ENCODE measurements at regions not wholly inside any gene's neighbourhood (a gene's known extent, or its start where the extent isn't known, plus 50 kb on each side); places are given as distances from the start of the nearest gene placed in this dataset.

DNA sequence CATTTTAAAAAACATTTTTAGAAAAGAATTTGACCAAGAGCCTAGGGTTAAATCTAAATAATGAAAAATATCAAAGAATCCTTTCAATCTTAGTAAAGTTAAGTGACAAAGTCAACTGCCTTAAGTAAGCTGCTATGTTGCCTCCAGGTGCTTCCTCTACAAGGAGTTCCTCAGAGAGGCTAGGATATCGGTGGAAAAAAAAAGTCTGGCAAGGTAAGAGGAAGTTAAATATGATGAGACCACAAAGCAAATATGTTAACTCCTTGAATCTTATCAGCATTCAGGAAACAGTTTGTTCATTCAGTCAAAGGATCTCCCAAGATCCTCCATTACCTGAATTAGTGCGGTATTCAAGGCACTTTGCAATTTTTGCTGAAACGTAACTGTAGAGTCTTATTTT, 563.5 kb downstream of the PTPRC start:
- H3K18ac ChIP-seq (ENCODE audit: low read length): no peak overlapping the region
- H2AFZ ChIP-seq (ENCODE audit: low read length): no peak overlapping the region
- no peak overlapping the region for H3K4me2 ChIP-seq (ENCODE audit: insufficient read depth, low read length, poor library complexity, severe bottlenecking)
- H2BK12ac ChIP-seq (ENCODE audit: low read length): no peak overlapping the region
- H3K4me1 ChIP-seq (ENCODE audit: control insufficient read depth in 2 of 2, insufficient read depth in 1 of 2, low read depth in 1 of 2, low read length in 2 of 2): no peaks in the 10 kb centered on the region
- H2BK5ac ChIP-seq (ENCODE audit: low read length): no peak overlapping the region
- H2BK120ac ChIP-seq (ENCODE audit: low read depth, low read length): no peak overlapping the region
- no peak overlapping the region for H2AK5ac ChIP-seq (ENCODE audit: low read depth, low read length)
- no CpG with 5 or more reads among the region's 3 CpGs for WGBS, 2 donors (ENCODE audit: extremely low coverage in 2 of 2, insufficient read length in 2 of 2, insufficient replicate concordance in 1 of 2)
- H4K8ac ChIP-seq (ENCODE audit: low read depth, low read length): no peak overlapping the region
- no peak overlapping the region for H2BK15ac ChIP-seq (ENCODE audit: low read length)
- no peak overlapping the region for H3K9ac ChIP-seq (ENCODE audit: low read depth, low read length, poor library complexity)
- H3K4ac ChIP-seq (ENCODE audit: low read length): no peak overlapping the region
- no peaks in the 10 kb centered on the region for H3K36me3 ChIP-seq (replicated peaks in 1 of 2; ENCODE audit: control insufficient read depth in 2 of 2, insufficient read depth in 2 of 2, low read length in 2 of 2)
- H3K23ac ChIP-seq (ENCODE audit: low read depth, low read length, poor library complexity): no peak overlapping the region
- H3K79me1 ChIP-seq (ENCODE audit: low read depth, low read length): peaks cover 1% of the 10 kb centered on the region
- no peak overlapping the region for H3K14ac ChIP-seq (ENCODE audit: low read length)
- no peaks in the 10 kb centered on the region for H3K9me3 ChIP-seq (replicated peaks in 1 of 2; ENCODE audit: control insufficient read depth in 2 of 2, insufficient read depth in 1 of 2, low read depth in 1 of 2, low read length in 2 of 2)
- H3K27ac ChIP-seq (replicated peaks; ENCODE audit: low read length): no peak overlapping the region
- H3K27me3 ChIP-seq (ENCODE audit: control insufficient read depth in 3 of 3, insufficient read depth in 3 of 3, low read depth in 1 of 3, low read length in 3 of 3): no peaks in the 10 kb centered on the region
- no peak overlapping the region for H4K91ac ChIP-seq (ENCODE audit: low read depth, low read length, poor library complexity)
- no peak for DNase-seq (ENCODE audit: low spot score)
- H3K4me3 ChIP-seq (ENCODE audit: low read length in 2 of 2): no peak overlapping the region

- Histone ChIP-seq H3K18ac (ENCODE audit: low read length) (no peak overlapping the region), H3K9me3 (replicated peaks in 1 of 2; ENCODE audit: control insufficient read depth in 2 of 2, insufficient read depth in 1 of 2, low read depth in 1 of 2, low read length in 2 of 2) (no peaks in the 10 kb centered on the region), H3K36me3 (replicated peaks in 1 of 2; ENCODE audit: control insufficient read depth in 2 of 2, insufficient read depth in 2 of 2, low read length in 2 of 2) (no peaks in the 10 kb centered on the region), H3K9ac (ENCODE audit: low read depth, low read length, poor library complexity) (no peak overlapping the region), H3K27ac (replicated peaks; ENCODE audit: low read length) (no peak overlapping the region), H3K14ac (ENCODE audit: low read length) (no peak overlapping the region), H4K8ac (ENCODE audit: low read depth, low read length) (no peak overlapping the region), H3K27me3 (ENCODE audit: control insufficient read depth in 3 of 3, insufficient read depth in 3 of 3, low read depth in 1 of 3, low read length in 3 of 3) (no peaks in the 10 kb centered on the region), H3K4ac (ENCODE audit: low read length) (no peak overlapping the region), H4K91ac (ENCODE audit: low read depth, low read length, poor library complexity) (no peak overlapping the region), H2BK12ac (ENCODE audit: low read length) (no peak overlapping the region), H3K23ac (ENCODE audit: low read depth, low read length, poor library complexity) (no peak overlapping the region), H2AK5ac (ENCODE audit: low read depth, low read length) (no peak overlapping the region), H2BK5ac (ENCODE audit: low read length) (no peak overlapping the region), H2BK15ac (ENCODE audit: low read length) (no peak overlapping the region), H2AFZ (ENCODE audit: low read length) (no peak overlapping the region), H3K4me3 (ENCODE audit: low read length in 2 of 2) (no peak overlapping the region), H2BK120ac (ENCODE audit: low read depth, low read length) (no peak overlapping the region), H3K4me1 (ENCODE audit: control insufficient read depth in 2 of 2, insufficient read depth in 1 of 2, low read depth in 1 of 2, low read length in 2 of 2) (no peaks in the 10 kb centered on the region), H3K4me2 (ENCODE audit: insufficient read depth, low read length, poor library complexity, severe bottlenecking) (no peak overlapping the region), H3K79me1 (ENCODE audit: low read depth, low read length) (peaks cover 1% of the 10 kb centered on the region)
- WGBS, 2 donors (ENCODE audit: extremely low coverage in 2 of 2, insufficient read length in 2 of 2, insufficient replicate concordance in 1 of 2): no CpG with 5 or more reads among the region's 3 CpGs
- no peak for DNase-seq (ENCODE audit: low spot score)
Measured at GRCh38 chr1:199204231-199204630, 565.4 kb downstream of the PTPRC start.

GRCh38 chr1:199205740-199206441, 567.1 kb downstream of the PTPRC start:
- DNase-seq (ENCODE audit: low spot score): no peak
- Histone ChIP-seq H3K23ac (ENCODE audit: low read depth, low read length, poor library complexity) (no peak overlapping the region), H3K4me2 (ENCODE audit: insufficient read depth, low read length, poor library complexity, severe bottlenecking) (no peak overlapping the region), H3K27me3 (ENCODE audit: control insufficient read depth in 3 of 3, insufficient read depth in 3 of 3, low read depth in 1 of 3, low read length in 3 of 3) (no peaks in the 10 kb centered on the region), H3K9ac (ENCODE audit: low read depth, low read length, poor library complexity) (no peak overlapping the region), H3K14ac (ENCODE audit: low read length) (no peak overlapping the region), H3K4ac (ENCODE audit: low read length) (no peak overlapping the region), H4K8ac (ENCODE audit: low read depth, low read length) (no peak overlapping the region), H3K79me1 (ENCODE audit: low read depth, low read length) (no peaks in the 10 kb centered on the region), H2BK120ac (ENCODE audit: low read depth, low read length) (no peak overlapping the region), H3K36me3 (replicated peaks in 1 of 2; ENCODE audit: control insufficient read depth in 2 of 2, insufficient read depth in 2 of 2, low read length in 2 of 2) (no peaks in the 10 kb centered on the region), H3K9me3 (replicated peaks in 1 of 2; ENCODE audit: control insufficient read depth in 2 of 2, insufficient read depth in 1 of 2, low read depth in 1 of 2, low read length in 2 of 2) (no peaks in the 10 kb centered on the region), H3K4me3 (ENCODE audit: low read length in 2 of 2) (no peak overlapping the region), H2AFZ (ENCODE audit: low read length) (no peak overlapping the region), H4K91ac (ENCODE audit: low read depth, low read length, poor library complexity) (no peak overlapping the region), H2AK5ac (ENCODE audit: low read depth, low read length) (no peak overlapping the region), H2BK5ac (ENCODE audit: low read length) (no peak overlapping the region), H2BK15ac (ENCODE audit: low read length) (no peak overlapping the region), H3K4me1 (ENCODE audit: control insufficient read depth in 2 of 2, insufficient read depth in 1 of 2, low read depth in 1 of 2, low read length in 2 of 2) (no peaks in the 10 kb centered on the region), H3K27ac (replicated peaks; ENCODE audit: low read length) (no peak overlapping the region), H3K18ac (ENCODE audit: low read length) (no peak overlapping the region), H2BK12ac (ENCODE audit: low read length) (no peak overlapping the region)
- WGBS, 2 donors (ENCODE audit: extremely low coverage in 2 of 2, insufficient read length in 2 of 2, insufficient replicate concordance in 1 of 2): no CpG with 5 or more reads among the region's 6 CpGs

DNA sequence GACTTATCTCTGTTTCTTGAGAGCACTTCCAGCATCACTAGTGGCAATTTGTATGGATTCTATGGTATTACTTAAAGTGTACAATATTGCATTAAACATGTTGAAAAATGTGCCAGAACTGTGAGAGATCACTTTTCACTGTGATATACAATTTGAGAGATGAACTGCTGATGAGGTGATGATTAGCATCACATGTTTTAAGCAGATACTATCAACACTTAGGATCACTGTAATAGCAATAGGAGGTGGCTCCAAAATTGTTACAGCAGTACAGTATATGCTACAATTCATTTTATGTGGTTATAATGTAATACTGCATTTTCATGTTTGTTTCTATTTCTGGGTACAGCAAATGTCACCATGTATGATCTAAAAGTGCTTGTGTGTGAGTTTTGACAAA, 570.0 kb downstream of the PTPRC start:
- H4K8ac ChIP-seq (ENCODE audit: low read depth, low read length): no peak overlapping the region
- no peak overlapping the region for H2AK5ac ChIP-seq (ENCODE audit: low read depth, low read length)
- H2BK12ac ChIP-seq (ENCODE audit: low read length): no peak overlapping the region
- H3K4ac ChIP-seq (ENCODE audit: low read length): no peak overlapping the region
- no peak overlapping the region for H3K14ac ChIP-seq (ENCODE audit: low read length)
- no peaks in the 10 kb centered on the region for H3K9me3 ChIP-seq (replicated peaks in 1 of 2; ENCODE audit: control insufficient read depth in 2 of 2, insufficient read depth in 1 of 2, low read depth in 1 of 2, low read length in 2 of 2)
- no peaks in the 10 kb centered on the region for H3K79me1 ChIP-seq (ENCODE audit: low read depth, low read length)
- H3K27me3 ChIP-seq (ENCODE audit: control insufficient read depth in 3 of 3, insufficient read depth in 3 of 3, low read depth in 1 of 3, low read length in 3 of 3): no peaks in the 10 kb centered on the region
- no peak for DNase-seq (ENCODE audit: low spot score)
- H3K4me3 ChIP-seq (ENCODE audit: low read length in 2 of 2): no peak overlapping the region
- no peak overlapping the region for H2BK15ac ChIP-seq (ENCODE audit: low read length)
- H3K18ac ChIP-seq (ENCODE audit: low read length): no peak overlapping the region
- no peak overlapping the region for H2AFZ ChIP-seq (ENCODE audit: low read length)
- no peaks in the 10 kb centered on the region for H3K4me1 ChIP-seq (ENCODE audit: control insufficient read depth in 2 of 2, insufficient read depth in 1 of 2, low read depth in 1 of 2, low read length in 2 of 2)
- H3K23ac ChIP-seq (ENCODE audit: low read depth, low read length, poor library complexity): no peak overlapping the region
- no peak overlapping the region for H2BK5ac ChIP-seq (ENCODE audit: low read length)
- no peak overlapping the region for H2BK120ac ChIP-seq (ENCODE audit: low read depth, low read length)
- H3K27ac ChIP-seq (replicated peaks; ENCODE audit: low read length): no peak overlapping the region
- no peak overlapping the region for H4K91ac ChIP-seq (ENCODE audit: low read depth, low read length, poor library complexity)
- H3K36me3 ChIP-seq (replicated peaks in 1 of 2; ENCODE audit: control insufficient read depth in 2 of 2, insufficient read depth in 2 of 2, low read length in 2 of 2): no peaks in the 10 kb centered on the region
- H3K9ac ChIP-seq (ENCODE audit: low read depth, low read length, poor library complexity): no peak overlapping the region
- H3K4me2 ChIP-seq (ENCODE audit: insufficient read depth, low read length, poor library complexity, severe bottlenecking): no peak overlapping the region
